OCI-LY3 (cell line): ENCODE measurements at regions not wholly inside any gene's neighbourhood (a gene's known extent, or its start where the extent isn't known, plus 50 kb on each side); places are given as distances from the start of the nearest gene placed in this dataset.

Source experiments
- EZH2phosphoT487 ChIP-seq: fragments of 200-600 bp; shearing (Covaris generic); IDR thresholded peaks from 2 replicates; pipeline ENCODE4 v1.6.1; 2018; ENCODE audit warnings: antibody characterized with exemption, mixed run types, low read depth
- TF ChIP-seq, protein P1 (sequence below): fragments of 200-600, 300-600 bp; sonication (generic); IDR thresholded peaks from 2 replicates; pipeline ENCODE4 v1.5.1; 2014; ENCODE audit warnings: antibody characterized with exemption, low read length, low read depth

GRCh38 chr10:84957427-84957826, 629.0 kb downstream of the CCSER2 start:
- TF ChIP-seq, protein P1, sequence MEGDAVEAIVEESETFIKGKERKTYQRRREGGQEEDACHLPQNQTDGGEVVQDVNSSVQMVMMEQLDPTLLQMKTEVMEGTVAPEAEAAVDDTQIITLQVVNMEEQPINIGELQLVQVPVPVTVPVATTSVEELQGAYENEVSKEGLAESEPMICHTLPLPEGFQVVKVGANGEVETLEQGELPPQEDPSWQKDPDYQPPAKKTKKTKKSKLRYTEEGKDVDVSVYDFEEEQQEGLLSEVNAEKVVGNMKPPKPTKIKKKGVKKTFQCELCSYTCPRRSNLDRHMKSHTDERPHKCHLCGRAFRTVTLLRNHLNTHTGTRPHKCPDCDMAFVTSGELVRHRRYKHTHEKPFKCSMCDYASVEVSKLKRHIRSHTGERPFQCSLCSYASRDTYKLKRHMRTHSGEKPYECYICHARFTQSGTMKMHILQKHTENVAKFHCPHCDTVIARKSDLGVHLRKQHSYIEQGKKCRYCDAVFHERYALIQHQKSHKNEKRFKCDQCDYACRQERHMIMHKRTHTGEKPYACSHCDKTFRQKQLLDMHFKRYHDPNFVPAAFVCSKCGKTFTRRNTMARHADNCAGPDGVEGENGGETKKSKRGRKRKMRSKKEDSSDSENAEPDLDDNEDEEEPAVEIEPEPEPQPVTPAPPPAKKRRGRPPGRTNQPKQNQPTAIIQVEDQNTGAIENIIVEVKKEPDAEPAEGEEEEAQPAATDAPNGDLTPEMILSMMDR = no peak
- TF ChIP-seq EZH2phosphoT487 = no peak
